ENCODE measurements at regions not wholly inside any gene's neighbourhood (a gene's known extent, or its start where the extent isn't known, plus 50 kb on each side); places are given as distances from the start of the nearest gene placed in this dataset.

- H3K36me3 Mint-ChIP-seq (ENCODE audit: low read depth): no peaks in the 10 kb centered on the region
- H3K4me3 Mint-ChIP-seq: no peak overlapping the region
- no peak for DNase-seq (ENCODE audit: low read depth, low spot score)
- H3K9me3 Mint-ChIP-seq: peaks cover 2% of the 10 kb centered on the region
- TF ChIP-seq CTCF (conservative IDR thresholded peaks at IDR 0.05): no peak
- H3K27me3 Mint-ChIP-seq (ENCODE audit: low read depth): no peaks in the 10 kb centered on the region
- no peak overlapping the region for H3K27ac Mint-ChIP-seq (ENCODE audit: unreplicated experiment)
- peaks cover 8% of the 10 kb centered on the region for H3K4me1 Mint-ChIP-seq
Measured at GRCh38 chr2:38180754-38181153, 104.8 kb upstream of the CYP1B1 start.

- H3K36me3 Mint-ChIP-seq (ENCODE audit: low read depth): no peaks in the 10 kb centered on the region
- peaks cover 12% of the 10 kb centered on the region for H3K4me1 Mint-ChIP-seq
- no peaks in the 10 kb centered on the region for H3K9me3 Mint-ChIP-seq
- H3K4me3 Mint-ChIP-seq: no peak overlapping the region
- no peak for TF ChIP-seq CTCF (conservative IDR thresholded peaks at IDR 0.05)
- no peak for DNase-seq (ENCODE audit: low read depth, low spot score)
- H3K27me3 Mint-ChIP-seq (ENCODE audit: low read depth): no peaks in the 10 kb centered on the region
- H3K27ac Mint-ChIP-seq (ENCODE audit: unreplicated experiment): no peak overlapping the region
Measured at GRCh38 chr2:38178556-38179419, 102.8 kb upstream of the CYP1B1 start.

- Mint-ChIP-seq H3K36me3 (ENCODE audit: low read depth) (no peaks in the 10 kb centered on the region), H3K27me3 (ENCODE audit: low read depth) (no peaks in the 10 kb centered on the region), H3K27ac (ENCODE audit: unreplicated experiment) (no peak overlapping the region), H3K4me1 (peaks cover 12% of the 10 kb centered on the region), H3K4me3 (no peak overlapping the region), H3K9me3 (no peaks in the 10 kb centered on the region)
- no peak for DNase-seq (ENCODE audit: low read depth, low spot score)
- TF ChIP-seq CTCF (conservative IDR thresholded peaks at IDR 0.05): no peak
Measured at GRCh38 chr2:38178119-38178518, 102.2 kb upstream of the CYP1B1 start.

- H3K27ac Mint-ChIP-seq (ENCODE audit: unreplicated experiment): no peak overlapping the region
Measured at GRCh38 chr2:38176619-38177021, 100.7 kb upstream of the CYP1B1 start.

GRCh38 chr2:38174646-38175423 is 98.9 kb upstream of the CYP1B1 start:
- H3K36me3 Mint-ChIP-seq (ENCODE audit: low read depth): no peaks in the 10 kb centered on the region
- no peaks in the 10 kb centered on the region for H3K27me3 Mint-ChIP-seq (ENCODE audit: low read depth)
- peaks cover 12% of the 10 kb centered on the region for H3K4me1 Mint-ChIP-seq
- peaks cover 4% of the 10 kb centered on the region for H3K9me3 Mint-ChIP-seq
- H3K4me3 Mint-ChIP-seq: no peak overlapping the region
- DNase-seq (ENCODE audit: low read depth, low spot score): no peak
- no peak overlapping the region for H3K27ac Mint-ChIP-seq (ENCODE audit: unreplicated experiment)
- TF ChIP-seq CTCF (conservative IDR thresholded peaks at IDR 0.05): no peak

More at GRCh38 chr2:38176619-38177021, 100.7 kb upstream of the CYP1B1 start:
- DNase-seq (ENCODE audit: low read depth, low spot score): no peak
- H3K9me3 Mint-ChIP-seq: no peaks in the 10 kb centered on the region
- H3K4me1 Mint-ChIP-seq: peaks cover 12% of the 10 kb centered on the region
- no peak for TF ChIP-seq CTCF (conservative IDR thresholded peaks at IDR 0.05)
- H3K36me3 Mint-ChIP-seq (ENCODE audit: low read depth): no peaks in the 10 kb centered on the region
- no peak overlapping the region for H3K4me3 Mint-ChIP-seq
- no peaks in the 10 kb centered on the region for H3K27me3 Mint-ChIP-seq (ENCODE audit: low read depth)
